Tibial nerve (tissue), 4 donors: ENCODE measurements at regions not wholly inside any gene's neighbourhood (a gene's known extent, or its start where the extent isn't known, plus 50 kb on each side); places are given as distances from the start of the nearest gene placed in this dataset.

Experiments used
- CTCF ChIP-seq, 5 experiments: fragments of 200-600 bp in 3 of 5; fragments of 450-650 bp in 2 of 5; sonication (generic) in 3 of 5; IDR thresholded peaks; one replicate each; pipeline ENCODE4 v1.5.1; 2016 to 2019; ENCODE audit warnings: antibody characterized with exemption in 5 of 5, mild to moderate bottlenecking in 3 of 5, moderate library complexity in 2 of 5
- EP300 ChIP-seq, 2 donors: sonication (generic); formaldehyde crosslinking; IDR thresholded peaks; one replicate each; pipeline ENCODE4 v1.6.1; 2017; ENCODE audit warnings: antibody characterized with exemption in 2 of 2, mild to moderate bottlenecking in 1 of 2
- POLR2A ChIP-seq, 2 donors: fragments of 450-650 bp; IDR thresholded peaks; one replicate each; pipeline ENCODE4 v1.6.1; 2017; ENCODE audit warnings: antibody characterized with exemption in 2 of 2, mild to moderate bottlenecking in 2 of 2, moderate library complexity in 2 of 2

DNA sequence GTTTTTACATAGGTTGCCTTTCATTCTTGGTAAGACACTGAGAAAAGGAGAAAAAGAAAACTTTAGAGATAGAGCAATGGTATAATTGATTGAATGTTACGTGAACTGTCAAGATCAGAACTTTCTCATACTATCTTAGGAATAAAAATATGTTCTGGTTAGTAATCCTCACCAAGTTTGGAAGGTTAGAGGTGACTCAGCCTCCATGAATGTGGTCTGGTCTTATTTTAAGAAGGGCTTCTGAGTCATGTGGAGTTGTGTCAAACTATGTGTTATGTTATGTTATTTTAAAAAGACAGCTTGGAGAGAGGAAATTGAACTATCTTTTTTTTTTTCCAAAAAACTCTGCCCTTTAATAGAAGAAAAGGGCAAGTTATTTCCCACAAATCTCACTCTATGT lies 458.6 kb upstream of the KLF6 start:
- TF ChIP-seq POLR2A (IDR thresholded peaks at IDR 0.05) (no peak), CTCF (IDR thresholded peaks at IDR 0.05) (no peak), EP300 (IDR thresholded peaks at IDR 0.05) (peak in 1 of 2 donors; percentile 53)
